ENCODE measurements at regions not wholly inside any gene's neighbourhood (a gene's known extent, or its start where the extent isn't known, plus 50 kb on each side); places are given as distances from the start of the nearest gene placed in this dataset.

- Histone ChIP-seq H4K91ac (replicated peaks; ENCODE audit: insufficient read length, low read length) (no peak overlapping the region), H3K56ac (replicated peaks; ENCODE audit: insufficient read length, low read depth, low read length) (no peak overlapping the region), H2BK15ac (ENCODE audit: low read length) (no peak overlapping the region), H3K27ac (ENCODE audit: low read depth, low read length) (no peak overlapping the region), H3K23me2 (ENCODE audit: low read depth, low read length) (no peaks in the 10 kb centered on the region), H3K4me3 (ENCODE audit: extremely low read depth in 1 of 4, insufficient read depth in 2 of 4, low read depth in 3 of 4, low read length in 4 of 4) (no peak overlapping the region), H4K5ac (ENCODE audit: insufficient read length, low read depth, low read length) (no peak overlapping the region), H3K79me2 (ENCODE audit: control insufficient read depth in 1 of 2, insufficient read depth in 2 of 2, low read length in 2 of 2) (no peaks in the 10 kb centered on the region), H3K36me3 (ENCODE audit: control insufficient read depth in 2 of 4, insufficient read depth in 4 of 4, low read length in 3 of 4) (no peaks in the 10 kb centered on the region), H3K23ac (ENCODE audit: insufficient read length) (no peak overlapping the region), H2AK5ac (ENCODE audit: low read depth, low read length) (no peak overlapping the region), H2BK5ac (ENCODE audit: low read depth, low read length) (no peak overlapping the region), H4K8ac (ENCODE audit: extremely low read depth, insufficient read depth, low read length) (no peak overlapping the region), H3K4ac (replicated peaks; ENCODE audit: insufficient read length, low read depth, low read length) (no peak overlapping the region), H3K18ac (ENCODE audit: extremely low read depth, low read length) (no peak overlapping the region), H3K9me3 (ENCODE audit: insufficient read depth in 2 of 2, low read depth in 1 of 2, low read length in 1 of 2) (no peaks in the 10 kb centered on the region), H2BK120ac (replicated peaks; ENCODE audit: low read depth, low read length) (no peak overlapping the region), H3K9ac (replicated peaks in 1 of 4; ENCODE audit: extremely low read depth in 1 of 4, low read depth in 3 of 4, low read length in 3 of 4) (no peak overlapping the region), H4K20me1 (replicated peaks in 1 of 2; ENCODE audit: control insufficient read depth in 1 of 2, insufficient read depth in 2 of 2, low read length in 2 of 2) (no peaks in the 10 kb centered on the region), H2AFZ (ENCODE audit: low read length) (no peak overlapping the region), H3K4me1 (replicated peaks in 1 of 4; ENCODE audit: control insufficient read depth in 3 of 4, insufficient read depth in 4 of 4, low read length in 3 of 4) (no peaks in the 10 kb centered on the region), H3K79me1 (ENCODE audit: low read depth, low read length) (no peaks in the 10 kb centered on the region), H3K27me3 (replicated peaks in 1 of 4; ENCODE audit: control insufficient read depth in 3 of 4, extremely low read depth in 1 of 4, insufficient read depth in 3 of 4, low read length in 3 of 4) (no peaks in the 10 kb centered on the region), H2BK12ac (ENCODE audit: low read depth, low read length) (no peak overlapping the region), H2BK20ac (ENCODE audit: low read length) (no peak overlapping the region), H3K14ac (ENCODE audit: insufficient read length) (no peak overlapping the region), H3K4me2 (ENCODE audit: insufficient read depth in 1 of 2, low read depth in 2 of 2, low read length in 2 of 2) (no peak overlapping the region)
- no peak for TF ChIP-seq NANOG (IDR thresholded peaks at IDR 0.05; ENCODE audit: insufficient read depth, low read depth, low read length, poor library complexity, severe bottlenecking)
- no peak for TF ChIP-seq RFX5 (IDR thresholded peaks at IDR 0.05; ENCODE audit: borderline replicate concordance, low read depth, low read length)
- no peak for TF ChIP-seq YY1 (IDR thresholded peaks at IDR 0.05; ENCODE audit: low read depth, low read length)
- TF ChIP-seq POLR2A (IDR thresholded peaks at IDR 0.05; ENCODE audit: control extremely low read depth in 1 of 2, low read depth in 2 of 2, low read length in 2 of 2): no peak
- TF ChIP-seq JUND (IDR thresholded peaks at IDR 0.05; ENCODE audit: low read length): no peak
- TF ChIP-seq NRF1 (IDR thresholded peaks at IDR 0.05; ENCODE audit: low read depth, low read length): no peak
- no peak for TF ChIP-seq MAX (IDR thresholded peaks at IDR 0.05)
- no peak for TF ChIP-seq EGR1 (IDR thresholded peaks at IDR 0.05; ENCODE audit: borderline replicate concordance, low read depth, low read length)
- no peak for TF ChIP-seq GABPA (IDR thresholded peaks at IDR 0.05; ENCODE audit: borderline replicate concordance, insufficient read depth, low read length)
- no peak for TF ChIP-seq RNF2 (IDR thresholded peaks at IDR 0.05; ENCODE audit: borderline replicate concordance, low read depth, low read length, missing control alignments, poor library complexity, severe bottlenecking)
- no peak for TF ChIP-seq RXRA (IDR thresholded peaks at IDR 0.05; ENCODE audit: insufficient read depth, low read depth, low read length)
- TF ChIP-seq KDM5A (IDR thresholded peaks at IDR 0.05; ENCODE audit: low read length): no peak
- no peak for TF ChIP-seq HDAC6 (IDR thresholded peaks at IDR 0.05; ENCODE audit: low read depth, low read length)
- TF ChIP-seq CHD2 (IDR thresholded peaks at IDR 0.05; ENCODE audit: low read length): no peak
- TF ChIP-seq TCF12 (IDR thresholded peaks at IDR 0.05; ENCODE audit: low read depth, low read length): no peak
- CTCF ChIA-PET (ENCODE audit: partially characterized antibody): no interaction called here
- WGBS, 2 experiments (ENCODE audit: extremely low coverage in 1 of 2, insufficient coverage in 1 of 2, insufficient read length in 1 of 2, insufficient replicate concordance in 2 of 2, low coverage in 1 of 2, low lambda C conversion rate in 2 of 2, missing lambda C conversion rate in 1 of 2): 88% methylated on average over 3 of the region's 3 CpGs; no CpG with 5 or more reads in 1 of the 2 experiments
- POLR2A ChIA-PET (ENCODE audit: partially characterized antibody): no interaction called here
- FAIRE-seq: no peak
- DNase-seq (ENCODE audit: low read depth in 1 of 2, low spot score in 2 of 2): no peak
Observed at GRCh38 chr7:19522486-19522885, 186.4 kb downstream of the POLR1F start.

Measured in H1 (cell line).